HepG2 (cell line): ENCODE measurements at regions not wholly inside any gene's neighbourhood (a gene's known extent, or its start where the extent isn't known, plus 50 kb on each side); places are given as distances from the start of the nearest gene placed in this dataset.
A peak's percentile ranks its signal among the peaks of the same experiment; 100 is the strongest.

Experiments used
- GATAD2A ChIP-seq: IDR thresholded peaks from 2 replicates; pipeline ENCODE4 v1.6.1; 2016
- HNF1A ChIP-seq, 2 experiments: sonication (generic) in 1 of 2; formaldehyde crosslinking in 1 of 2; IDR thresholded peaks; 2 replicates each; pipeline versions ENCODE4 v1.4.0 to v1.6.1; 2016 to 2020; ENCODE audit warnings: borderline replicate concordance in 1 of 2, low read depth in 1 of 2, mild to moderate bottlenecking in 1 of 2, missing genetic modification reagents in 1 of 2
- NRL ChIP-seq: sonication (generic); formaldehyde crosslinking; IDR thresholded peaks from 2 replicates; pipeline ENCODE4 v1.5.0; 2020; ENCODE audit warnings: missing genetic modification reagents, mild to moderate bottlenecking, moderate library complexity, borderline replicate concordance
- POLR2A ChIP-seq, 2 experiments: IDR thresholded peaks; 2 replicates each; pipeline ENCODE4 v1.6.1; 2011; ENCODE audit warnings: low read depth in 2 of 2, low read length in 2 of 2, mild to moderate bottlenecking in 1 of 2, moderate library complexity in 1 of 2; ENCODE audit not compliant: insufficient read depth in 1 of 2
- TBP ChIP-seq: sonication (generic); formaldehyde crosslinking; IDR thresholded peaks from 2 replicates; pipeline ENCODE4 v1.5.0; 2020; ENCODE audit warnings: missing genetic modification reagents
- TCF12 ChIP-seq, 2 experiments: fragments of 450-650 bp in 1 of 2; sonication (generic) in 1 of 2; formaldehyde crosslinking in 1 of 2; IDR thresholded peaks; 2 replicates each; pipeline versions ENCODE4 v1.6.1 to v1.8.0; 2017 to 2022; ENCODE audit warnings: antibody characterized with exemption in 1 of 2, mild to moderate bottlenecking in 1 of 2, missing genetic modification reagents in 1 of 2, moderate library complexity in 1 of 2
- YEATS2 ChIP-seq: sonication (generic); formaldehyde crosslinking; IDR thresholded peaks from 2 replicates; pipeline ENCODE4 v1.4.0; 2020; ENCODE audit warnings: missing genetic modification reagents, borderline replicate concordance
- ZBTB44 ChIP-seq: sonication (generic); formaldehyde crosslinking; IDR thresholded peaks from 2 replicates; pipeline ENCODE4 v1.4.0; 2020; ENCODE audit warnings: missing genetic modification reagents
- ZFP36L2 ChIP-seq: sonication (generic); formaldehyde crosslinking; IDR thresholded peaks from 2 replicates; pipeline ENCODE4 v1.4.0; 2020; ENCODE audit warnings: missing genetic modification reagents
- ZNF136 ChIP-seq: sonication (generic); formaldehyde crosslinking; IDR thresholded peaks from 2 replicates; pipeline ENCODE4 v1.8.1; 2022; ENCODE audit warnings: low read depth, mild to moderate bottlenecking, moderate library complexity, missing genetic modification reagents
- ZNF549 ChIP-seq: sonication (generic); formaldehyde crosslinking; IDR thresholded peaks from 2 replicates; pipeline ENCODE4 v1.5.0; 2020; ENCODE audit warnings: missing genetic modification reagents
- ZNF891 ChIP-seq: sonication (generic); formaldehyde crosslinking; IDR thresholded peaks from 2 replicates; pipeline ENCODE4 v1.5.0; 2020; ENCODE audit warnings: mild to moderate bottlenecking, missing genetic modification reagents
- TF ChIP-seq, protein P1 (sequence below): sonication (generic); formaldehyde crosslinking; IDR thresholded peaks from 2 replicates; pipeline ENCODE4 v1.9.0; 2021; ENCODE audit warnings: missing genetic modification reagents, borderline replicate concordance
- TF ChIP-seq, protein P2 (sequence below): sonication (generic); formaldehyde crosslinking; IDR thresholded peaks from 2 replicates; pipeline ENCODE4 v1.4.0; 2020; ENCODE audit warnings: mild to moderate bottlenecking, missing genetic modification reagents
- TF ChIP-seq, protein P3 (sequence below): sonication (generic); formaldehyde crosslinking; IDR thresholded peaks from 2 replicates; pipeline ENCODE4 v1.4.0; 2020; ENCODE audit warnings: missing genetic modification reagents
- TF ChIP-seq, protein P4 (sequence below): sonication (generic); formaldehyde crosslinking; IDR thresholded peaks from 2 replicates; pipeline ENCODE4 v1.5.0; 2020; ENCODE audit warnings: missing genetic modification reagents, mild to moderate bottlenecking, borderline replicate concordance
- TF ChIP-seq, protein P5 (sequence below): sonication (generic); formaldehyde crosslinking; IDR thresholded peaks from 2 replicates; pipeline ENCODE4 v1.4.0; 2020; ENCODE audit warnings: low read depth, mild to moderate bottlenecking, missing genetic modification reagents

- no peak for TF ChIP-seq TCF12 (IDR thresholded peaks at IDR 0.05)
- 0 out of 2 replicates have a peak, but pooled peaks have one; percentile 69 for TF ChIP-seq TCF12 (CRISPR knock-in tag; IDR thresholded peaks at IDR 0.05)
- TF ChIP-seq TBP (CRISPR knock-in tag) = no peak
- peak; percentile 59; the same call in 1 of the 2 replicates for TF ChIP-seq YEATS2 (CRISPR knock-in tag)
- TF ChIP-seq, protein P1, sequence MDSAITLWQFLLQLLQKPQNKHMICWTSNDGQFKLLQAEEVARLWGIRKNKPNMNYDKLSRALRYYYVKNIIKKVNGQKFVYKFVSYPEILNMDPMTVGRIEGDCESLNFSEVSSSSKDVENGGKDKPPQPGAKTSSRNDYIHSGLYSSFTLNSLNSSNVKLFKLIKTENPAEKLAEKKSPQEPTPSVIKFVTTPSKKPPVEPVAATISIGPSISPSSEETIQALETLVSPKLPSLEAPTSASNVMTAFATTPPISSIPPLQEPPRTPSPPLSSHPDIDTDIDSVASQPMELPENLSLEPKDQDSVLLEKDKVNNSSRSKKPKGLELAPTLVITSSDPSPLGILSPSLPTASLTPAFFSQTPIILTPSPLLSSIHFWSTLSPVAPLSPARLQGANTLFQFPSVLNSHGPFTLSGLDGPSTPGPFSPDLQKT (CRISPR knock-in tag) = peak; percentile 72; the same call in 1 of the 2 replicates
- TF ChIP-seq, protein P2, sequence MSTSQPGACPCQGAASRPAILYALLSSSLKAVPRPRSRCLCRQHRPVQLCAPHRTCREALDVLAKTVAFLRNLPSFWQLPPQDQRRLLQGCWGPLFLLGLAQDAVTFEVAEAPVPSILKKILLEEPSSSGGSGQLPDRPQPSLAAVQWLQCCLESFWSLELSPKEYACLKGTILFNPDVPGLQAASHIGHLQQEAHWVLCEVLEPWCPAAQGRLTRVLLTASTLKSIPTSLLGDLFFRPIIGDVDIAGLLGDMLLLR (CRISPR knock-in tag) = peak; percentile 91
- TF ChIP-seq ZNF136 (CRISPR knock-in tag) = no peak
- TF ChIP-seq, protein P3, sequence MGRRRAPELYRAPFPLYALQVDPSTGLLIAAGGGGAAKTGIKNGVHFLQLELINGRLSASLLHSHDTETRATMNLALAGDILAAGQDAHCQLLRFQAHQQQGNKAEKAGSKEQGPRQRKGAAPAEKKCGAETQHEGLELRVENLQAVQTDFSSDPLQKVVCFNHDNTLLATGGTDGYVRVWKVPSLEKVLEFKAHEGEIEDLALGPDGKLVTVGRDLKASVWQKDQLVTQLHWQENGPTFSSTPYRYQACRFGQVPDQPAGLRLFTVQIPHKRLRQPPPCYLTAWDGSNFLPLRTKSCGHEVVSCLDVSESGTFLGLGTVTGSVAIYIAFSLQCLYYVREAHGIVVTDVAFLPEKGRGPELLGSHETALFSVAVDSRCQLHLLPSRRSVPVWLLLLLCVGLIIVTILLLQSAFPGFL (CRISPR knock-in tag) = no peak
- TF ChIP-seq, protein P4, sequence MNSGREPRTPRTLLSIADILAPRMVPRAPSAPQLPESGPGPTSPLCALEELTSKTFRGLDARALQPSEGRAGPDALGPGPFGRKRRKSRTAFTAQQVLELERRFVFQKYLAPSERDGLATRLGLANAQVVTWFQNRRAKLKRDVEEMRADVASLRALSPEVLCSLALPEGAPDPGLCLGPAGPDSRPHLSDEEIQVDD (CRISPR knock-in tag) = peak; percentile 97; the same call in 1 of the 2 replicates
- TF ChIP-seq GATAD2A (CRISPR knock-in tag) = peak; percentile 79
- peak; percentile 98 for TF ChIP-seq ZNF891 (CRISPR knock-in tag)
- TF ChIP-seq ZFP36L2 (CRISPR knock-in tag) = 0 out of 2 replicates have a peak, but pooled peaks have one; percentile 45
- TF ChIP-seq, protein P5, sequence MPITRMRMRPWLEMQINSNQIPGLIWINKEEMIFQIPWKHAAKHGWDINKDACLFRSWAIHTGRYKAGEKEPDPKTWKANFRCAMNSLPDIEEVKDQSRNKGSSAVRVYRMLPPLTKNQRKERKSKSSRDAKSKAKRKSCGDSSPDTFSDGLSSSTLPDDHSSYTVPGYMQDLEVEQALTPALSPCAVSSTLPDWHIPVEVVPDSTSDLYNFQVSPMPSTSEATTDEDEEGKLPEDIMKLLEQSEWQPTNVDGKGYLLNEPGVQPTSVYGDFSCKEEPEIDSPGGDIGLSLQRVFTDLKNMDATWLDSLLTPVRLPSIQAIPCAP (CRISPR knock-in tag) = peak; percentile 69; the same call in 1 of the 2 replicates
- TF ChIP-seq ZNF549 = no peak
- TF ChIP-seq NRL = peak; percentile 98
- TF ChIP-seq HNF1A (IDR thresholded peaks at IDR 0.05; ENCODE audit: low read depth) = no peak
- TF ChIP-seq HNF1A (CRISPR knock-in tag; IDR thresholded peaks at IDR 0.05; ENCODE audit: borderline replicate concordance) = peak; percentile 62; the same call in 1 of the 2 replicates
- peak; percentile 94 for TF ChIP-seq ZBTB44
- TF ChIP-seq POLR2A (IDR thresholded peaks at IDR 0.05; ENCODE audit: insufficient read depth in 1 of 2, low read depth in 2 of 2, low read length in 2 of 2) = no peak
Observed at GRCh38 chr6:13873288-13874190, 51.2 kb upstream of the RNF182 start (continued).
